Caco-2 (cell line): ENCODE measurements at regions not wholly inside any gene's neighbourhood (a gene's known extent, or its start where the extent isn't known, plus 50 kb on each side); places are given as distances from the start of the nearest gene placed in this dataset.

Experiments
- BruUV-seq: library from RNA; stranded (reverse); fragments of 400-500 nt; replicated peaks from 2 replicates; lab custom pipeline; 2021; lab: Mats Ljungman, UMichigan
- CTCF ChIA-PET: fragments of 300-600 bp; sonication (Branson Sonifier 250); formaldehyde crosslinking; loops from one replicate; lab custom pipeline; 2022; ENCODE audit warnings: antibody characterized with exemption; lab: Charles Lee
- POLR2A ChIA-PET: fragments of 300-600 bp; sonication (Branson Sonifier 250); formaldehyde crosslinking; loops from one replicate; lab custom pipeline; 2022; ENCODE audit warnings: antibody characterized with exemption; lab: Charles Lee
- DNase-seq, 2 experiments: peaks; one replicate each; pipeline versions ENCODE4 v3.0.0 to v3.0.0-alpha.2; 2020 to 2022
- H3K27me3 ChIP-seq: replicated peaks from 2 replicates; pipeline ENCODE4 v1.6.0; 2011; ENCODE audit warnings: low read length; ENCODE audit not compliant: control insufficient read depth, insufficient read depth
- H3K36me3 ChIP-seq: 2 replicates; pipeline ENCODE4 v1.5.1; 2011; ENCODE audit warnings: low read length; ENCODE audit not compliant: control insufficient read depth, insufficient read depth
- H3K4me1 ChIP-seq: fragments of 250-450 bp; sonication (Bioruptor Pico); 2 replicates; pipeline ENCODE4 v1.5.1; 2020; ENCODE audit warnings: mild to moderate bottlenecking
- H3K4me3 ChIP-seq: 2 replicates; pipeline ENCODE4 v1.5.1; 2011; ENCODE audit warnings: low read depth, mild to moderate bottlenecking, control low read depth, low read length
- H3K9me3 ChIP-seq: fragments of 250-450 bp; sonication (Bioruptor Pico); 2 replicates; pipeline ENCODE4 v1.5.1; 2020; ENCODE audit warnings: mild to moderate bottlenecking, moderate library complexity
- H3K27ac Mint-ChIP-seq: one replicate; pipeline ENCODE4 v1.8.0; 2022; ENCODE audit warnings: mixed read lengths; ENCODE audit not compliant: unreplicated experiment
- H3K27me3 Mint-ChIP-seq: one replicate; pipeline ENCODE4 v1.8.0; 2022; ENCODE audit warnings: mixed read lengths; ENCODE audit not compliant: insufficient read depth, unreplicated experiment
- H3K36me3 Mint-ChIP-seq: one replicate; pipeline ENCODE4 v1.8.0; 2022; ENCODE audit warnings: mild to moderate bottlenecking, mixed read lengths; ENCODE audit not compliant: insufficient read depth, unreplicated experiment
- H3K4me1 Mint-ChIP-seq: one replicate; pipeline ENCODE4 v1.8.0; 2022; ENCODE audit warnings: low read depth, mixed read lengths; ENCODE audit not compliant: unreplicated experiment
- H3K4me3 Mint-ChIP-seq: one replicate; pipeline ENCODE4 v1.8.0; 2022; ENCODE audit warnings: mild to moderate bottlenecking, moderate library complexity, mixed read lengths; ENCODE audit not compliant: unreplicated experiment
- H3K9me3 Mint-ChIP-seq: one replicate; pipeline ENCODE4 v1.8.0; 2022; ENCODE audit warnings: mixed read lengths; ENCODE audit not compliant: unreplicated experiment
- CTCF ChIP-seq, 2 experiments: fragments of 200-600 bp in 1 of 2; IDR thresholded peaks; 1 replicate in 1 of 2; 2 replicates in 1 of 2; pipeline versions ENCODE4 v1.5.1 to v1.8.0; 2011 to 2022; ENCODE audit warnings: antibody characterized with exemption in 1 of 2, control low read depth in 1 of 2, inconsistent platforms in 1 of 2, low read depth in 1 of 2, low read length in 1 of 2, mild to moderate bottlenecking in 1 of 2, moderate library complexity in 1 of 2; ENCODE audit not compliant: insufficient read depth in 1 of 2, severe bottlenecking in 1 of 2, unreplicated experiment in 1 of 2
- intact Hi-C: fragments of 100-400 bp; cut with micrococcal nuclease; formaldehyde crosslinking; loops from one replicate; pipeline ENCODE4 v1.10.0; 2022; ENCODE audit not compliant: unreplicated experiment

DNA sequence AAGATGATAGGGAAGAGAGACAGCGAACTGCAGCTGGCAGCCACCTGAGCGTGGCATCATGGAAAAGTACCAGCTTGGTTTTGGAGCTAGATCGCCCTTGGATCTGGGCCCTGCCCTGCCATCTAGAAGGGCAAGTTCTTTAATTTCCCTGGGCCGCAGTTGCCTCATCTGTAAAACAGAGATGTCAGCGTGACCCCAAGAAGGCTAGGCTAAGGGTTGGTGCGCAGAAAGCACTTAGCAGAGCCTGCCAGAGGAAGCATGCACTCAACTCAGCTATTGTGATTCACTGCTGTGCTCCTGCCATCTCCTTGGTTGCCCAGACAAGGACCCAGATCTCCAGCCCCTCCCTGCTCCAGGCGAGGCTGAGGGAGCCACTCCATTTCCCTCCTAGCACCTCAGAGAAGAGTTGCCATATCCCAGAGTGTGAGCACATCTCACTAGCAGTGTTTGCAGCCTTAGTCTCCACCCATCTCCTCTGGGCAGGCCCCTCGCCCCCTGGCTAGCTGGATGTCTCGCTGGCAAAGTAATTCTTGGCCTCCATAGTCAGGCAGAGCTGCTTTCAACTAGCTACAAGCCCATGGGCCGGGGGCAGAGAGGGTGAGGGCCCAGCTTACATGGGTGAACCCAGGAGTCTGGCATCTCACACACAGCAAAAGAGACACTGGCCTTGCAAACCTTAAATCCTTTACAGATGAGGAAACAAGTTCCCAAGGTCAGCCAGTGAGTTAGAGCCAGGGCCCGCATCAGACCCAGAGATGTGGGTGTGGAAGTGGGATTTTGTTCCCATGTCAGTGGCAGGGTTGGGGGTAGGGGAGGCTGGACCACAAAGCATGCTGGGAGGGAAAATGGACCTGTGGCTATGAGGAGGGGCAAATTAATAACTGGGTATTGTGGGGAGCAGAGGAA lies 280.7 kb upstream of the TLE3 start:
- Histone ChIP-seq H3K4me3 (no peak overlapping the region), H3K27me3 (no peaks in the 10 kb centered on the region), H3K9me3 (no peaks in the 10 kb centered on the region; the same call in 1 of the 2 replicates), H3K4me1 (no peaks in the 10 kb centered on the region), H3K36me3 (no peaks in the 10 kb centered on the region)
- POLR2A ChIA-PET, result no interaction called here
- BruUV-seq, result no TSS peak
- Mint-ChIP-seq H3K4me3 (no peak overlapping the region), H3K27ac (no peak overlapping the region), H3K9me3 (no peaks in the 10 kb centered on the region), H3K27me3 (no peaks in the 10 kb centered on the region), H3K36me3 (no peaks in the 10 kb centered on the region), H3K4me1 (no peaks in the 10 kb centered on the region)
- intact Hi-C loops, result no loop called here
- TF ChIP-seq CTCF (IDR thresholded peaks at IDR 0.05; ENCODE audit: insufficient read depth in 1 of 2, low read depth in 1 of 2, low read length in 1 of 2, severe bottlenecking in 1 of 2, unreplicated experiment in 1 of 2), result no peak
- CTCF ChIA-PET, result no interaction called here
- no peak for DNase-seq

DNA sequence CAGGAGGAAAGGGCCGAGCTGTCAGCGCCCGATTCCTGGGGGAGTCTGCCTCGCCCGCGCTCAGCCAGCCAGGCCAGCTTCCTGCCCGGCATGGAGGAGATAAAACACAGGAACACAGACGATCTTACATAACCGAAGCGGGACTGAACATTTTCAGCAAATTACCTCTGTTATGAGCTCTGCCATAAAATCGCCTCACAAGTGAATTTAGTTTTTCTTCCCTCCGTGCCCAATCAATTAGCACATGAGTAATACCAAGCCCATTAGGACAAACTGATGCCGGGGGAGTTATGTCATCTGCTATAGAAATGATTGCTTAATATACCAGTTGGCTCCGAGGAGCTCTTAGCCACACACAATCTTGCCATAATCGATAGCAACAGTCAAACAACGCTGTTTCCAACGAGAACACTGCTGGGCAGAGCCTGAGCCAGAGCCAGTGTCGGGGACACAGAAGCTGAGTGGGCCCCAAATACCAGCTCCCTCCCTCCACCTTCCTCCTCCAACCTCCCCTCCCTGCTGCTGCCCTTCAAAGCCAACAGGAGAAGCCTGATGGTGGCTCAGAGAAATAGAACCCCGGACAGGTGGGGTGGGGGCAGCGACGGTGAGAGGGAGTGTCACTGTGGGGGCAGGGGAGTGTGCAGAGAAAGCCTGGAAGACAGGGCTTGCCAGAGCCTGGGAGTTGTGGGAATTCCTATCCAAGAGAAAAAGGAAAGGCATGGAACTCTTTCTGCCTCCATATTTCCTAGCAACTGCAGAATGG lies 279.4 kb upstream of the TLE3 start:
- Histone ChIP-seq H3K36me3 (no peaks in the 10 kb centered on the region), H3K9me3 (no peaks in the 10 kb centered on the region; the same call in 1 of the 2 replicates), H3K27me3 (no peaks in the 10 kb centered on the region), H3K4me3 (no peak overlapping the region), H3K4me1 (no peaks in the 10 kb centered on the region)
- no peaks in the 10 kb centered on the region for H3K27me3 Mint-ChIP-seq
- no peaks in the 10 kb centered on the region for H3K36me3 Mint-ChIP-seq
- POLR2A ChIA-PET, result no interaction called here
- no peaks in the 10 kb centered on the region for H3K4me1 Mint-ChIP-seq
- DNase-seq, result no peak
- no peak for TF ChIP-seq CTCF (IDR thresholded peaks at IDR 0.05; ENCODE audit: insufficient read depth in 1 of 2, low read depth in 1 of 2, low read length in 1 of 2, severe bottlenecking in 1 of 2, unreplicated experiment in 1 of 2)
- no TSS peak for BruUV-seq
- no peak overlapping the region for H3K4me3 Mint-ChIP-seq
- H3K9me3 Mint-ChIP-seq, result no peaks in the 10 kb centered on the region
- no peak overlapping the region for H3K27ac Mint-ChIP-seq
- CTCF ChIA-PET, result interaction anchor here (1.0 kb wide), 1 partner anchor 260 kb away, joined by 5 read pairs; no protein-coding TSS in a partner anchor
- intact Hi-C loops, result no loop called here
